ENCODE measurements at regions not wholly inside any gene's neighbourhood (a gene's known extent, or its start where the extent isn't known, plus 50 kb on each side); places are given as distances from the start of the nearest gene placed in this dataset.

DNA sequence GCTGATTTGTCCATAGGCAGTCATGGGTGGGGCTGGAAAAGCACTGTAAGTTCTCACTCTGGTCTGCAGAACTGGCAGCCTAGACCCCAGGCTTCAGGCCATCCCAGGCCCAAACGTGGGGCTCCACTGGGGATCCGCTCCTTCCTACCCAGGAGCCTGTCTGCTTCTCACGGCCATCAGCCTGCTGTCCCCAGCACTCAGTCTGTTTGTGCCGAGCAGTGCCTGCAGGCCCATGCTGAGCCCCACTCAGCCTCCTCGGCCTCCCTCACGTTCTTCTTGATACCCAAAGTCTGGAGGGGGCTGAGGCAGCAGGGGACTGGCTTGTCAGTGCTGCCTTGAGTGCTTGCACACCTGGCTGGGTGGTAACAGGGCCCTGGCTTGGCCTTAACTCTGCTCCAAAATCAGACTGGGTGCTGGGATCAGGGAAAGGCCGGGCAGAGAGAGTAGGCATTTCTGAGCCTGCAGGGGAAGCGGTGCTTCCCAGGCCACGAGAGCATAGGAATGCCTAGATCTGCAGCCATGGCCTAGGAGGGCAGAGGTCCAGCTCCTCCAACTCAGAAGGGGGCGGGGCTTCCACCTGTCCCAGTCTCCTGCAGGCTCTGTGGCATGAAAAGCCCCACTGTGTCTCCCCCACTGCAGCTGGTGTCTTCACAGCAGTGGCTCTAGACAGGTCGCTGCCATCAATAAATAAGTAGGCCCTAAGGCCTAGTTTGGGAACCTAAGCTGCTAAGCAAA is 772.4 kb upstream of the FBXO33 start:
- TF ChIP-seq ZFX (IDR thresholded peaks at IDR 0.05) = no peak
- TF ChIP-seq, protein P1, sequence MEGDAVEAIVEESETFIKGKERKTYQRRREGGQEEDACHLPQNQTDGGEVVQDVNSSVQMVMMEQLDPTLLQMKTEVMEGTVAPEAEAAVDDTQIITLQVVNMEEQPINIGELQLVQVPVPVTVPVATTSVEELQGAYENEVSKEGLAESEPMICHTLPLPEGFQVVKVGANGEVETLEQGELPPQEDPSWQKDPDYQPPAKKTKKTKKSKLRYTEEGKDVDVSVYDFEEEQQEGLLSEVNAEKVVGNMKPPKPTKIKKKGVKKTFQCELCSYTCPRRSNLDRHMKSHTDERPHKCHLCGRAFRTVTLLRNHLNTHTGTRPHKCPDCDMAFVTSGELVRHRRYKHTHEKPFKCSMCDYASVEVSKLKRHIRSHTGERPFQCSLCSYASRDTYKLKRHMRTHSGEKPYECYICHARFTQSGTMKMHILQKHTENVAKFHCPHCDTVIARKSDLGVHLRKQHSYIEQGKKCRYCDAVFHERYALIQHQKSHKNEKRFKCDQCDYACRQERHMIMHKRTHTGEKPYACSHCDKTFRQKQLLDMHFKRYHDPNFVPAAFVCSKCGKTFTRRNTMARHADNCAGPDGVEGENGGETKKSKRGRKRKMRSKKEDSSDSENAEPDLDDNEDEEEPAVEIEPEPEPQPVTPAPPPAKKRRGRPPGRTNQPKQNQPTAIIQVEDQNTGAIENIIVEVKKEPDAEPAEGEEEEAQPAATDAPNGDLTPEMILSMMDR (conservative IDR thresholded peaks at IDR 0.05) = no peak
- H3K27ac ChIP-seq = no peak overlapping the region

DNA sequence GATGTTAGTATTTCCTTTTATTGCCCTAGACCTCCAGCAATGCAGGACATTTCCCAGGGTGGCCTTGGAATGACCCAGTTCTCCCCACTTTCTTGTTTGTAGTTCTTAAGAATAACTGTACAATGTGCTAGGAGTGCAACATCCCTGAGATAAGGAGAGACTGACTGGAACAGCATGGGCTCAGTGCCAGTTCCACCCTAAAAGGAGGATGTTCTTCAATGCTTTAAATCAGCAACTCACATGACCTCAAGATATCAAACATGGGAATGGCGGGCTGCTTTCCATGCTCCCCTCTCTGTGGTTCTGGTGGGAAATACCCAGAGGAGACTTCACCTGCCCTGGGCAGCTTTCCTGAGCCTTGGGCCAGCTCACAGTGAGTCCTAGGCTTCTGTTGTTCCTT is 766.9 kb upstream of the FBXO33 start:
- no peak overlapping the region for H3K27ac ChIP-seq
- TF ChIP-seq ZFX (IDR thresholded peaks at IDR 0.05) = no peak
- TF ChIP-seq, protein P1 (conservative IDR thresholded peaks at IDR 0.05) = no peak

- no peak for TF ChIP-seq ZFX (IDR thresholded peaks at IDR 0.05)
- TF ChIP-seq, protein P1 (conservative IDR thresholded peaks at IDR 0.05) = no peak
- no peak overlapping the region for H3K27ac ChIP-seq
Measured at GRCh38 chr14:40197344-40197743, 765.1 kb upstream of the FBXO33 start.

DNA sequence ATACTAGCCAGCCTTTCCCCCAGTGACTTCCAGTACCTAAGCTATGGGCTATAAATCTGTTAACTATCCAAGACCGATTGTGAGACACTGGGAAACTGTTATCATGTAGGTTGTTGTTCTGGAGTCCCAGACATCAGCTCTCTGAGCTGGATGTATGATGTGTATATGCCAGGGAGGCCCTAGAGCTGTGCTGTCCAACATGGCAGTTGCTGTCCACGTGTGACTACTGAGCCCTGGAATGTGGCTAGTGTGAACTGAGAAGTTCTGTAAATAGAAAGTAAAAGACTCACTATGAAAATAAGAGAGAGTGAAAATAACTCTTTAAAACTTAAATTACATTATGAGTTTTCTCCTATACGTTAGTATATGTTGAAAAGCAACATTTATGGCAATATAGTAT is 755.8 kb upstream of the FBXO33 start:
- H3K27ac ChIP-seq = no peak overlapping the region
- no peak for TF ChIP-seq ZFX (IDR thresholded peaks at IDR 0.05)
- TF ChIP-seq, protein P1 (conservative IDR thresholded peaks at IDR 0.05) = no peak

DNA sequence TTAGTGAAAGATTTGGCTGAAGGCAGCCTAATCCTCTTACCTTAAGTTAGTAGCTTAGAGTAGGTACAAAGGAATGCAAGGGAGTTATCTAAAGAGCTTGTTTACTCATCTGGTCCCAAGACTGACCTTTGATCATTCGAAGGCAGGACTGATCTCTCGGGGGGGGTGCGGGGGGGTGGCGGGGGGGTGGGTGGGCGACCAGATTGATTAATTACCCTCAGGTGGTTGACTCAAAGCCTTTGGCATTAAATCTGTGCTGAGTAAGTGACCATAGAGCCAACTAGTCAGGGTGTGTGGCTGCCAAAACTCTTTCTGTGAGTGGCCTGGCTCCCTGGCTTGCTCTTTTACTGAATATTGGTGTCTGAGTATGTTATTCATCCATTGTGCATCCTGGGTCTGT is 731.9 kb upstream of the FBXO33 start:
- TF ChIP-seq, protein P1 (conservative IDR thresholded peaks at IDR 0.05) = no peak
- TF ChIP-seq ZFX (IDR thresholded peaks at IDR 0.05) = no peak
- H3K27ac ChIP-seq = no peak overlapping the region

DNA sequence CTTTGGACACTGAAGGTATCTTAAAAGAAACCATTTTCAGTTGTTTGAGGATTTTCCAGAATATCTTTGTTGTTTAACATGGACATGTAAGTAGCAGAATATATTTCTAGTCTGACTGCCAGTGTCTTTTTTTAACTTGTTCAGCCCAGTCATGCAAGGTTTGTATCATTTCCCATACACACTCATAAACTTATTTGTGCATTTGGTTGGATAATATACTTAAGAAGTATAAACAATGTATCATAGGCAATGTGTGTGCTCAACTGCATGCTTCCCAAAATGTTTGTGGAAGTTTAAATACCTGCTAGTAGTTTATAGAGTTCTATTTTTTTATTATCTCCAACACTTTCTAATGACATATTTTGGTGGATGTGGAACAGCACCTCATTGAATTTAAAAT is 707.4 kb upstream of the FBXO33 start:
- TF ChIP-seq, protein P1 (conservative IDR thresholded peaks at IDR 0.05) = no peak
- no peak for TF ChIP-seq ZFX (IDR thresholded peaks at IDR 0.05)
- H3K27ac ChIP-seq = no peak overlapping the region

DNA sequence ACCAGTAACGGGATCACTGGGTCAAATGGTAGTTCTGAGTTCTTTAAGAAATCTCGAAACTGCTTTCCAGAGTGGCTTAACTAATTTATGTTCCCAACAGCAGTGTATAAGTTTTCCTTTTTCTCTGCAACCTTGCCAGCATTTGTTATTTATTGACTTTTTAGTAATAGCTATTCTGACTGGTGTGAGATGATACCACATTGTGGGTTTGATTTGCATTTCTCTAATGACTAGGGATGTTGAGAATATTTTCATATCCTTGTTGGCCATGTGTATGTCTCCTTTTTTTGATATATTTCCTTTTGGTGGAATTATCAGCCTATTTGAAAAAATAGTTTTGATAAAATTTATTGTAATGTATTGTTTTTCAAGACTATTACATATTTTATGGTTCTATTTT is 701.2 kb upstream of the FBXO33 start:
- H3K27ac ChIP-seq = no peak overlapping the region
- no peak for TF ChIP-seq ZFX (IDR thresholded peaks at IDR 0.05)
- TF ChIP-seq, protein P1 (conservative IDR thresholded peaks at IDR 0.05) = no peak

Measured in C4-2B (cell line).